GM12878 (cell line): ENCODE measurements at regions not wholly inside any gene's neighbourhood (a gene's known extent, or its start where the extent isn't known, plus 50 kb on each side); places are given as distances from the start of the nearest gene placed in this dataset.

ENCODE experiments used
- ATAC-seq: fragments of 200-7000 bp; cut with Tn5 transposase; 3 replicates; pipeline ENCODE4 v1.9.1; 2020; ENCODE audit warnings: mild to moderate bottlenecking, moderate library complexity
- BruUV-seq: library from RNA; stranded (reverse); fragments of 400-500 nt; replicated peaks from 2 replicates; lab custom pipeline; 2021; lab: Mats Ljungman, UMichigan
- CTCF ChIA-PET: fragments of 300-600 bp; sonication (Branson Sonifier 250); formaldehyde crosslinking; extraction: SDS; loops from one replicate; lab custom pipeline; 2021; ENCODE audit warnings: inconsistent platforms; lab: Yijun Ruan, JAX
- POLR2A ChIA-PET: fragments of 350-600 bp; formaldehyde crosslinking; extraction: SDS; loops from one replicate; lab custom pipeline; 2021; ENCODE audit warnings: inconsistent platforms; lab: Charles Lee
- RAD21 ChIA-PET: fragments of 300-600 bp; sonication (Branson Sonifier 250); formaldehyde crosslinking; loops from one replicate; lab custom pipeline; 2023; ENCODE audit warnings: antibody characterized with exemption; ENCODE audit not compliant: unreplicated experiment; lab: Charles Lee
- SMC1A ChIA-PET: fragments of 300-600 bp; sonication (Branson Sonifier 250); formaldehyde crosslinking; loops from one replicate; lab custom pipeline; 2023; ENCODE audit not compliant: unreplicated experiment, uncharacterized antibody; lab: Charles Lee
- DNase-seq: peaks from one replicate; pipeline ENCODE4 v3.0.0-alpha.2; 2011; ENCODE audit warnings: low read depth, low spot score
- FAIRE-seq: peaks from 3 replicates; lab custom pipeline; 2011; peaks lifted over from hg19 to GRCh38; lab: Jason Lieb, UNC
- H2AFZ ChIP-seq: 2 replicates; pipeline ENCODE4 v1.6.0; 2011; ENCODE audit warnings: low read depth, low read length, control low read depth; ENCODE audit not compliant: control insufficient read depth
- H3K27ac ChIP-seq: 2 replicates; pipeline ENCODE4 v1.5.1; 2011; ENCODE audit warnings: control low read depth; ENCODE audit not compliant: control insufficient read depth, insufficient read depth
- H3K27me3 ChIP-seq, 2 experiments: replicated peaks in 1 of 2; 2 replicates each; pipeline versions ENCODE4 v1.6.0 to v1.6.1; 2011; ENCODE audit warnings: low read length in 1 of 2; ENCODE audit not compliant: control insufficient read depth in 2 of 2, insufficient read depth in 2 of 2
- H3K36me3 ChIP-seq, 2 experiments: 2 replicates each; pipeline ENCODE4 v1.5.1; 2011; ENCODE audit warnings: low read length in 1 of 2; ENCODE audit not compliant: control insufficient read depth in 2 of 2, insufficient read depth in 2 of 2
- H3K4me1 ChIP-seq: 2 replicates; pipeline ENCODE4 v1.6.1; 2011; ENCODE audit warnings: mild to moderate bottlenecking, low read length, moderate library complexity, mixed read lengths; ENCODE audit not compliant: control insufficient read depth, insufficient read depth
- H3K4me2 ChIP-seq: 2 replicates; pipeline ENCODE4 v1.6.0; 2011; ENCODE audit warnings: control low read depth; ENCODE audit not compliant: control insufficient read depth, insufficient read depth
- H3K4me3 ChIP-seq: fragments of 200-600 bp; sonication (generic); 2 replicates; pipeline ENCODE4 v1.5.1; 2016
- H3K79me2 ChIP-seq: 2 replicates; pipeline ENCODE4 v1.6.0; 2011; ENCODE audit warnings: low read length; ENCODE audit not compliant: control insufficient read depth, insufficient read depth
- H3K9ac ChIP-seq: 2 replicates; pipeline ENCODE4 v1.8.0; 2011; ENCODE audit warnings: low read length, control low read depth, mixed read lengths; ENCODE audit not compliant: control insufficient read depth, insufficient read depth
- H3K9me3 ChIP-seq: replicated peaks from 3 replicates; pipeline ENCODE4 v1.5.1; 2011; ENCODE audit warnings: mild to moderate bottlenecking, low read length; ENCODE audit not compliant: control insufficient read depth, insufficient read depth
- H4K20me1 ChIP-seq: 2 replicates; pipeline ENCODE4 v1.6.0; 2011; ENCODE audit not compliant: control insufficient read depth, insufficient read depth
- BACH1 ChIP-seq: fragments of 450-650 bp; IDR thresholded peaks from 2 replicates; pipeline ENCODE4 v1.6.1; 2017; ENCODE audit warnings: mild to moderate bottlenecking, borderline replicate concordance
- BCL11A ChIP-seq: IDR thresholded peaks from 2 replicates; pipeline ENCODE4 v1.6.1; 2011; ENCODE audit warnings: low read depth, low read length
- BMI1 ChIP-seq: fragments of 450-650 bp; IDR thresholded peaks from 2 replicates; pipeline ENCODE4 v1.6.1; 2016; ENCODE audit warnings: mild to moderate bottlenecking, moderate library complexity, borderline replicate concordance
- BRCA1 ChIP-seq: IDR thresholded peaks from 2 replicates; pipeline ENCODE4 v1.6.1; 2011; ENCODE audit warnings: low read depth, low read length, improper control_type of control experiment
- ETV6 ChIP-seq, 2 experiments: fragments of 450-650 bp in 1 of 2; IDR thresholded peaks in 1 of 2; conservative IDR thresholded peaks in 1 of 2; 2 replicates each; pipeline ENCODE4 v1.6.1; 2014; ENCODE audit warnings: antibody characterized with exemption in 1 of 2, borderline replicate concordance in 1 of 2, low read depth in 1 of 2, mild to moderate bottlenecking in 1 of 2, moderate library complexity in 1 of 2
- EZH2 ChIP-seq: IDR thresholded peaks from 2 replicates; pipeline ENCODE4 v1.6.1; 2012; ENCODE audit warnings: low read depth, mild to moderate bottlenecking, control low read depth, inconsistent platforms, low read length, borderline replicate concordance; ENCODE audit not compliant: control insufficient read depth
- IKZF1 ChIP-seq: fragments of 450-650 bp; conservative IDR thresholded peaks from 2 replicates; pipeline ENCODE4 v1.6.1; 2017; ENCODE audit warnings: antibody characterized with exemption, mild to moderate bottlenecking
- KDM1A ChIP-seq: fragments of 200-600 bp; sonication (generic); IDR thresholded peaks from 2 replicates; pipeline ENCODE4 v1.6.1; 2016; ENCODE audit warnings: borderline replicate concordance
- PML ChIP-seq: IDR thresholded peaks from 2 replicates; pipeline ENCODE4 v1.6.1; 2012; ENCODE audit warnings: low read length, inconsistent platforms
- SMARCA5 ChIP-seq: fragments of 450-650 bp; IDR thresholded peaks from 2 replicates; pipeline ENCODE4 v1.6.1; 2017; ENCODE audit warnings: mild to moderate bottlenecking
- STAT3 ChIP-seq: IDR thresholded peaks from 2 replicates; pipeline ENCODE4 v1.6.1; 2011; ENCODE audit warnings: low read depth, low read length, improper control_type of control experiment
- WGBS: methylation state at CpG from one replicate; pipeline ENCODE4 v1.1.6; 2016; ENCODE audit warnings: low lambda C conversion rate; ENCODE audit not compliant: insufficient replicate concordance, insufficient coverage; ENCODE audit errors: missing lambda C conversion rate; 5-methylcytosine and 5-hydroxymethylcytosine counted together
- in situ Hi-C: fragments of 300-500 bp; cut with MboI; formaldehyde crosslinking; loops from 9 replicates; pipeline ENCODE4 v1.14.3; 2018; ENCODE audit warnings: mixed read lengths
- intact Hi-C: fragments of 100-400 bp; cut with micrococcal nuclease; formaldehyde crosslinking; loops from one replicate; pipeline ENCODE4 v1.14.2; 2022; ENCODE audit not compliant: unreplicated experiment
- TF ChIP-seq, protein P1 (sequence below): fragments of 450-650 bp; IDR thresholded peaks from 2 replicates; pipeline ENCODE4 v1.6.1; 2016; ENCODE audit warnings: mild to moderate bottlenecking, moderate library complexity, borderline replicate concordance
- TF ChIP-seq, protein P2 (sequence below): fragments of 150-350 bp; IDR thresholded peaks from 2 replicates; pipeline ENCODE4 v1.6.1; 2014; ENCODE audit warnings: mild to moderate bottlenecking, low read depth, low read length
- TF ChIP-seq, protein P3 (sequence below): fragments of 450-650 bp; IDR thresholded peaks from 2 replicates; pipeline ENCODE4 v1.6.1; 2014; ENCODE audit warnings: mild to moderate bottlenecking

- ChIA-PET RAD21 (no interaction called here), CTCF (no interaction called here), POLR2A (no interaction called here), SMC1A (no interaction called here)
- ATAC-seq (no peak), FAIRE-seq (no peak), DNase-seq (no peak)
- H3K27me3 ChIP-seq: no peaks in the 10 kb centered on the region; a peak in 1 of 4 replicates
- BruUV-seq: no TSS peak
- no peak overlapping the region for H3K9ac ChIP-seq
- no peaks in the 10 kb centered on the region for H3K9me3 ChIP-seq
- H3K79me2 ChIP-seq: no peaks in the 10 kb centered on the region
- intact Hi-C loops: no loop called here
- TF ChIP-seq, protein P1, sequence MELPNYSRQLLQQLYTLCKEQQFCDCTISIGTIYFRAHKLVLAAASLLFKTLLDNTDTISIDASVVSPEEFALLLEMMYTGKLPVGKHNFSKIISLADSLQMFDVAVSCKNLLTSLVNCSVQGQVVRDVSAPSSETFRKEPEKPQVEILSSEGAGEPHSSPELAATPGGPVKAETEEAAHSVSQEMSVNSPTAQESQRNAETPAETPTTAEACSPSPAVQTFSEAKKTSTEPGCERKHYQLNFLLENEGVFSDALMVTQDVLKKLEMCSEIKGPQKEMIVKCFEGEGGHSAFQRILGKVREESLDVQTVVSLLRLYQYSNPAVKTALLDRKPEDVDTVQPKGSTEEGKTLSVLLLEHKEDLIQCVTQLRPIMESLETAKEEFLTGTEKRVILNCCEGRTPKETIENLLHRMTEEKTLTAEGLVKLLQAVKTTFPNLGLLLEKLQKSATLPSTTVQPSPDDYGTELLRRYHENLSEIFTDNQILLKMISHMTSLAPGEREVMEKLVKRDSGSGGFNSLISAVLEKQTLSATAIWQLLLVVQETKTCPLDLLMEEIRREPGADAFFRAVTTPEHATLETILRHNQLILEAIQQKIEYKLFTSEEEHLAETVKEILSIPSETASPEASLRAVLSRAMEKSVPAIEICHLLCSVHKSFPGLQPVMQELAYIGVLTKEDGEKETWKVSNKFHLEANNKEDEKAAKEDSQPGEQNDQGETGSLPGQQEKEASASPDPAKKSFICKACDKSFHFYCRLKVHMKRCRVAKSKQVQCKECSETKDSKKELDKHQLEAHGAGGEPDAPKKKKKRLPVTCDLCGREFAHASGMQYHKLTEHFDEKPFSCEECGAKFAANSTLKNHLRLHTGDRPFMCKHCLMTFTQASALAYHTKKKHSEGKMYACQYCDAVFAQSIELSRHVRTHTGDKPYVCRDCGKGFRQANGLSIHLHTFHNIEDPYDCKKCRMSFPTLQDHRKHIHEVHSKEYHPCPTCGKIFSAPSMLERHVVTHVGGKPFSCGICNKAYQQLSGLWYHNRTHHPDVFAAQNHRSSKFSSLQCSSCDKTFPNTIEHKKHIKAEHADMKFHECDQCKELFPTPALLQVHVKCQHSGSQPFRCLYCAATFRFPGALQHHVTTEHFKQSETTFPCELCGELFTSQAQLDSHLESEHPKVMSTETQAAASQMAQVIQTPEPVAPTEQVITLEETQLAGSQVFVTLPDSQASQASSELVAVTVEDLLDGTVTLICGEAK: no peak
- no peak for TF ChIP-seq IKZF1
- no peak for TF ChIP-seq BRCA1
- TF ChIP-seq BCL11A: no peak
- no peak for TF ChIP-seq ETV6 (conservative IDR thresholded peaks at IDR 0.05 in 1 of 2, IDR thresholded peaks at IDR 0.05 in 1 of 2; ENCODE audit: borderline replicate concordance in 1 of 2, low read depth in 1 of 2)
- TF ChIP-seq BACH1: no peak
- no peak for TF ChIP-seq SMARCA5
- TF ChIP-seq PML: no peak
- TF ChIP-seq STAT3: no peak
- TF ChIP-seq, protein P2, sequence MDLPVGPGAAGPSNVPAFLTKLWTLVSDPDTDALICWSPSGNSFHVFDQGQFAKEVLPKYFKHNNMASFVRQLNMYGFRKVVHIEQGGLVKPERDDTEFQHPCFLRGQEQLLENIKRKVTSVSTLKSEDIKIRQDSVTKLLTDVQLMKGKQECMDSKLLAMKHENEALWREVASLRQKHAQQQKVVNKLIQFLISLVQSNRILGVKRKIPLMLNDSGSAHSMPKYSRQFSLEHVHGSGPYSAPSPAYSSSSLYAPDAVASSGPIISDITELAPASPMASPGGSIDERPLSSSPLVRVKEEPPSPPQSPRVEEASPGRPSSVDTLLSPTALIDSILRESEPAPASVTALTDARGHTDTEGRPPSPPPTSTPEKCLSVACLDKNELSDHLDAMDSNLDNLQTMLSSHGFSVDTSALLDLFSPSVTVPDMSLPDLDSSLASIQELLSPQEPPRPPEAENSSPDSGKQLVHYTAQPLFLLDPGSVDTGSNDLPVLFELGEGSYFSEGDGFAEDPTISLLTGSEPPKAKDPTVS: no peak
- TF ChIP-seq BMI1: no peak
- TF ChIP-seq KDM1A: no peak
- TF ChIP-seq, protein P3, sequence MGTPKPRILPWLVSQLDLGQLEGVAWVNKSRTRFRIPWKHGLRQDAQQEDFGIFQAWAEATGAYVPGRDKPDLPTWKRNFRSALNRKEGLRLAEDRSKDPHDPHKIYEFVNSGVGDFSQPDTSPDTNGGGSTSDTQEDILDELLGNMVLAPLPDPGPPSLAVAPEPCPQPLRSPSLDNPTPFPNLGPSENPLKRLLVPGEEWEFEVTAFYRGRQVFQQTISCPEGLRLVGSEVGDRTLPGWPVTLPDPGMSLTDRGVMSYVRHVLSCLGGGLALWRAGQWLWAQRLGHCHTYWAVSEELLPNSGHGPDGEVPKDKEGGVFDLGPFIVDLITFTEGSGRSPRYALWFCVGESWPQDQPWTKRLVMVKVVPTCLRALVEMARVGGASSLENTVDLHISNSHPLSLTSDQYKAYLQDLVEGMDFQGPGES: no peak
- TF ChIP-seq EZH2: no peak
- no peaks in the 10 kb centered on the region for H3K4me1 ChIP-seq
- in situ Hi-C loops: no loop called here
- 0% methylated on average over 1 of the region's 1 CpG for WGBS
- no peak overlapping the region for H3K4me3 ChIP-seq
- no peak overlapping the region for H3K27ac ChIP-seq
- H3K4me2 ChIP-seq: no peak overlapping the region
- no peak overlapping the region for H2AFZ ChIP-seq
- H4K20me1 ChIP-seq: no peaks in the 10 kb centered on the region
- no peaks in the 10 kb centered on the region for H3K36me3 ChIP-seq
These were observed 256.8 kb downstream of the CDK5RAP2 start for GRCh38 chr9:120323125-120323524.
